CD4-positive, alpha-beta T cell (primary cell): ENCODE measurements at regions not wholly inside any gene's neighbourhood (a gene's known extent, or its start where the extent isn't known, plus 50 kb on each side); places are given as distances from the start of the nearest gene placed in this dataset.

ENCODE experiments used
- ATAC-seq: fragments of 200-7000 bp; cut with Tn5 transposase; one replicate; pipeline ENCODE4 v1.10.0; 2022; ENCODE audit warnings: mild to moderate bottlenecking; ENCODE audit not compliant: poor library complexity
- CTCF ChIA-PET: fragments of 350-600 bp; sonication (Branson Sonifier 250); formaldehyde crosslinking; loops from one replicate; lab custom pipeline; 2021; ENCODE audit warnings: antibody characterized with exemption, inconsistent platforms; lab: Charles Lee
- POLR2A ChIA-PET: fragments of 350-600 bp; sonication (Branson Sonifier 250); formaldehyde crosslinking; loops from one replicate; lab custom pipeline; 2021; ENCODE audit warnings: antibody characterized with exemption, inconsistent platforms; lab: Charles Lee
- DNase-seq, 14 experiments: peaks; one replicate each; pipeline ENCODE4 v3.0.0-alpha.2; 2013 to 2020; ENCODE audit warnings: mixed read lengths in 2 of 14
- H3K27ac ChIP-seq, 2 donors: one replicate each; pipeline versions ENCODE4 v1.5.1 to v1.7.0; 2013; ENCODE audit warnings: low read length in 2 of 2, low read depth in 1 of 2, mild to moderate bottlenecking in 1 of 2
- H3K27me3 ChIP-seq, 2 experiments: 1 replicate in 1 of 2; 2 replicates in 1 of 2; pipeline versions ENCODE4 v1.6.1 to v1.7.0; 2013; ENCODE audit warnings: low read length in 2 of 2, control low read depth in 1 of 2, mild to moderate bottlenecking in 1 of 2, moderate library complexity in 1 of 2; ENCODE audit not compliant: insufficient read depth in 2 of 2, control insufficient read depth in 1 of 2
- H3K36me3 ChIP-seq: one replicate; pipeline ENCODE4 v1.6.1; 2013; ENCODE audit warnings: low read length, control low read depth; ENCODE audit not compliant: insufficient read depth
- H3K4me1 ChIP-seq: one replicate; pipeline ENCODE4 v1.6.1; 2013; ENCODE audit warnings: low read length, control low read depth; ENCODE audit not compliant: insufficient read depth
- H3K4me3 ChIP-seq: one replicate; pipeline ENCODE4 v1.5.1; 2013; ENCODE audit warnings: mild to moderate bottlenecking, low read length, moderate library complexity
- H3K9me3 ChIP-seq, 2 experiments: 1 replicate in 1 of 2; 2 replicates in 1 of 2; pipeline versions ENCODE4 v1.6.1 to v1.7.0; 2013; ENCODE audit warnings: low read length in 2 of 2, mild to moderate bottlenecking in 2 of 2, control low read depth in 1 of 2, moderate library complexity in 1 of 2; ENCODE audit not compliant: control insufficient read depth in 1 of 2, insufficient read depth in 1 of 2
- H3K27ac Mint-ChIP-seq: one replicate; pipeline ENCODE4 v1.8.0; 2020; ENCODE audit warnings: mixed read lengths
- H3K27me3 Mint-ChIP-seq: one replicate; pipeline ENCODE4 v1.8.0; 2021; ENCODE audit warnings: mixed read lengths
- H3K36me3 Mint-ChIP-seq: one replicate; pipeline ENCODE4 v1.8.0; 2021; ENCODE audit warnings: low read depth, mixed read lengths
- H3K4me1 Mint-ChIP-seq: one replicate; pipeline ENCODE4 v1.8.0; 2021; ENCODE audit warnings: low read depth, mixed read lengths
- H3K4me3 Mint-ChIP-seq: one replicate; pipeline ENCODE4 v1.8.0; 2020; ENCODE audit warnings: mild to moderate bottlenecking, mixed read lengths
- H3K9me3 Mint-ChIP-seq: one replicate; pipeline ENCODE4 v1.8.0; 2020; ENCODE audit warnings: mixed read lengths
- intact Hi-C, 2 experiments: fragments of 100-400 bp; cut with DNase I in 1 of 2; cut with micrococcal nuclease in 1 of 2; formaldehyde crosslinking; loops; one replicate each; pipeline versions ENCODE4 v1.15.1 to v1.9.0; 2023 to 2025; cut with DNase I, micrococcal nuclease
- TF ChIP-seq, protein P1 (sequence below): fragments of 200-600 bp; IDR thresholded peaks from one replicate; pipeline ENCODE4 v1.8.0; 2022; ENCODE audit warnings: antibody characterized with exemption, mild to moderate bottlenecking

DNA sequence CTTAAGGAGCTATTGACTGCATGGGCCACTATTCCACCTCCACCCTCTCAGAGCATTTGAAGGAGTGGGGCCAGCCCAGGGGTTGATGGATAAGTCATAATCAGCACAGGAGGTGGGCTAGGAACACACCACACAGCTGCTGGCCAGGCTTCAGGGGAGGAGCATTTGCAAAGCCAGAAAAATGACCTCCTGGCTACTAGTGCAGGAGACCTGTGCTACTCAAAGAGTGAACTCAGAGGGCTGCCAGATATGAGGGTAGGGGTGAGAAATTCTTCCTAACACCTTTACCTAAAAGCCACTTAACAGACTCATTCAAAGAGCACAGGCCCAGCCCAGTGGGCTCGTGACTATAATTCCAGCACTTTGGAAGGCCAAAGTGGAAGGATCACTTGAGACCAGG is 210.8 kb downstream of the TBXT start:
- DNase-seq (no peak), ATAC-seq (no peak)
- TF ChIP-seq, protein P1, sequence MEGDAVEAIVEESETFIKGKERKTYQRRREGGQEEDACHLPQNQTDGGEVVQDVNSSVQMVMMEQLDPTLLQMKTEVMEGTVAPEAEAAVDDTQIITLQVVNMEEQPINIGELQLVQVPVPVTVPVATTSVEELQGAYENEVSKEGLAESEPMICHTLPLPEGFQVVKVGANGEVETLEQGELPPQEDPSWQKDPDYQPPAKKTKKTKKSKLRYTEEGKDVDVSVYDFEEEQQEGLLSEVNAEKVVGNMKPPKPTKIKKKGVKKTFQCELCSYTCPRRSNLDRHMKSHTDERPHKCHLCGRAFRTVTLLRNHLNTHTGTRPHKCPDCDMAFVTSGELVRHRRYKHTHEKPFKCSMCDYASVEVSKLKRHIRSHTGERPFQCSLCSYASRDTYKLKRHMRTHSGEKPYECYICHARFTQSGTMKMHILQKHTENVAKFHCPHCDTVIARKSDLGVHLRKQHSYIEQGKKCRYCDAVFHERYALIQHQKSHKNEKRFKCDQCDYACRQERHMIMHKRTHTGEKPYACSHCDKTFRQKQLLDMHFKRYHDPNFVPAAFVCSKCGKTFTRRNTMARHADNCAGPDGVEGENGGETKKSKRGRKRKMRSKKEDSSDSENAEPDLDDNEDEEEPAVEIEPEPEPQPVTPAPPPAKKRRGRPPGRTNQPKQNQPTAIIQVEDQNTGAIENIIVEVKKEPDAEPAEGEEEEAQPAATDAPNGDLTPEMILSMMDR = no peak
- POLR2A ChIA-PET = no interaction called here
- CTCF ChIA-PET = no interaction called here
- Mint-ChIP-seq H3K4me1 (no peaks in the 10 kb centered on the region), H3K9me3 (no peaks in the 10 kb centered on the region), H3K27ac (no peak overlapping the region), H3K27me3 (peaks cover 16% of the 10 kb centered on the region), H3K4me3 (no peak overlapping the region), H3K36me3 (no peaks in the 10 kb centered on the region)
- H3K27me3 ChIP-seq = no peaks in the 10 kb centered on the region
- H3K4me3 ChIP-seq = no peak overlapping the region
- no peak overlapping the region for H3K27ac ChIP-seq
- H3K4me1 ChIP-seq = no peaks in the 10 kb centered on the region
- H3K9me3 ChIP-seq = no peaks in the 10 kb centered on the region
- intact Hi-C loops = no loop called here
- no peaks in the 10 kb centered on the region for H3K36me3 ChIP-seq

DNA sequence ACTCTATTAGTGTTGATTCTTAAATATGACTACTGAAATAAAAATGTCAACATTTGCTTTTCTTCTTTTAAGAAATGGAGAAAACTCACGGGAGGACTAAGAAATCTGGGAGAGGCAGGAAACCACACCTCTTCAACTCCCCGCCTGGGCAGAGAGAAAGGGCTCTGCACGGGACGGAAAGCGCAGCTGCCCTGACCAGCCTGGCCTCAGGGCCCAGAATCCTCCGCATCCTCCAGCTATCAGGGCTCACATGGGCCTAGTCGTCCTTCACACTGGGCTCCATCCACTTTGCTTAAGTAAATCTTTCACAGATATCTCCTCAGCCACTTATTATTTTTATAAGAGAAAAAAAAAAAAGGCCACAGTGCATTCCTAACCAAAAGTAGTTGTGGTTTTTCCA is 215.1 kb downstream of the TBXT start:
- H3K4me3 ChIP-seq = no peak overlapping the region
- CTCF ChIA-PET = interaction anchor here (0.7 kb wide), 1 partner anchor 1474 kb away, joined by 3 read pairs; no protein-coding TSS in a partner anchor
- intact Hi-C loops = no loop called here
- POLR2A ChIA-PET = no interaction called here
- H3K36me3 ChIP-seq = no peaks in the 10 kb centered on the region
- Mint-ChIP-seq H3K27ac (no peak overlapping the region), H3K36me3 (no peaks in the 10 kb centered on the region), H3K4me1 (no peaks in the 10 kb centered on the region), H3K27me3 (peaks cover 23% of the 10 kb centered on the region), H3K4me3 (no peak overlapping the region), H3K9me3 (no peaks in the 10 kb centered on the region)
- H3K9me3 ChIP-seq = no peaks in the 10 kb centered on the region
- H3K4me1 ChIP-seq = no peaks in the 10 kb centered on the region
- DNase-seq = no peak
- no peaks in the 10 kb centered on the region for H3K27me3 ChIP-seq
- ATAC-seq = no peak
- no peak overlapping the region for H3K27ac ChIP-seq
- TF ChIP-seq, protein P1 = no peak

DNA sequence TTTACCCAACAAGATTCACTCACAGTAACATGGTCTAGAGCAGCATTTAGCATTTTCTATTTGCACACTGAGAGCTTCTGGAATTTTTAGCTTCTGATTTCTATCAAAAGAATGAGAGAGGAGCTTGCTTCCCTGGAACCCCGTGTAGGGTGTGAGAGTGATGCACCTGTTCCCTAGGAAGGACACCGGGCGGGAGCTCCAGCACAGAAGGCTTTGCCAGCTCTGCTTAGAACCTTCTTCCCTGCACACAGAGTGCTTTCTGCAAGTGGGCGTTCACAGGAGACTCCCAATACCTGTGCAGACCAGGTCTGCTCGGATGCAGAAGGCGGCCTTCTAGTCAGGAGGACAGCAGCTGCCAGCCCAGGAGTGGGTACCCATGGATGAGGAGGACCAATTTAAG is 217.3 kb downstream of the TBXT start:
- Histone ChIP-seq H3K9me3 (no peaks in the 10 kb centered on the region), H3K27ac (no peak overlapping the region), H3K4me1 (no peaks in the 10 kb centered on the region), H3K4me3 (no peak overlapping the region), H3K36me3 (no peaks in the 10 kb centered on the region), H3K27me3 (peaks cover 0 to 6% of the 10 kb centered on the region in 2 experiments)
- intact Hi-C loops = no loop called here
- POLR2A ChIA-PET = no interaction called here
- H3K4me3 Mint-ChIP-seq = no peak overlapping the region
- ATAC-seq (no peak), DNase-seq (no peak)
- H3K9me3 Mint-ChIP-seq = no peaks in the 10 kb centered on the region
- CTCF ChIA-PET = no interaction called here
- H3K4me1 Mint-ChIP-seq = no peaks in the 10 kb centered on the region
- no peak overlapping the region for H3K27ac Mint-ChIP-seq
- TF ChIP-seq, protein P1 = no peak
- H3K27me3 Mint-ChIP-seq = peaks cover 22% of the 10 kb centered on the region
- no peaks in the 10 kb centered on the region for H3K36me3 Mint-ChIP-seq
